ENCODE measurements at regions not wholly inside any gene's neighbourhood (a gene's known extent, or its start where the extent isn't known, plus 50 kb on each side); places are given as distances from the start of the nearest gene placed in this dataset.

GRCh38 chr21:36554411-36555157 is 74.7 kb upstream of the CLDN14 start:
- DNase-seq (ENCODE audit: low read depth): no peak

- no peak for DNase-seq (ENCODE audit: low read depth)
Observed at GRCh38 chr21:36555199-36555800, 75.4 kb upstream of the CLDN14 start.

- no peak for DNase-seq (ENCODE audit: low read depth)
Observed at GRCh38 chr21:36557316-36557715, 77.4 kb upstream of the CLDN14 start.

- no peak for DNase-seq (ENCODE audit: low read depth)
Observed at GRCh38 chr21:36560933-36561575, 81.1 kb upstream of the CLDN14 start.

- no peak for DNase-seq (ENCODE audit: low read depth)
Observed at GRCh38 chr21:36563341-36563926, 83.5 kb upstream of the CLDN14 start.

- DNase-seq (ENCODE audit: low read depth): no peak
Observed at GRCh38 chr21:36564647-36565046, 84.7 kb upstream of the CLDN14 start.

GRCh38 chr21:36565540-36565939 is 85.6 kb upstream of the CLDN14 start:
- no peak for DNase-seq (ENCODE audit: low read depth)

- DNase-seq (ENCODE audit: low read depth): no peak
Observed at GRCh38 chr21:36566644-36567043, 86.7 kb upstream of the CLDN14 start.

- no peak for DNase-seq (ENCODE audit: low read depth)
Observed at GRCh38 chr21:36567216-36567885, 87.4 kb upstream of the CLDN14 start.

- DNase-seq (ENCODE audit: low read depth): no peak
Observed at GRCh38 chr21:36569511-36569910, 89.6 kb upstream of the CLDN14 start.

GRCh38 chr21:36571556-36571955 is 91.6 kb upstream of the CLDN14 start:
- no peak for DNase-seq (ENCODE audit: low read depth)

GRCh38 chr21:36572039-36572438 is 92.1 kb upstream of the CLDN14 start:
- no peak for DNase-seq (ENCODE audit: low read depth)

- DNase-seq (ENCODE audit: low read depth): no peak
Observed at GRCh38 chr21:36575306-36575705, 95.4 kb upstream of the CLDN14 start.

- DNase-seq (ENCODE audit: low read depth): no peak
Observed at GRCh38 chr21:36576441-36576840, 96.5 kb upstream of the CLDN14 start.

- no peak for DNase-seq (ENCODE audit: low read depth)
Observed at GRCh38 chr21:36579898-36580297, 100.0 kb upstream of the CLDN14 start.

GRCh38 chr21:36582271-36582670 is 102.3 kb upstream of the CLDN14 start:
- no peak for DNase-seq (ENCODE audit: low read depth)

- no peak for DNase-seq (ENCODE audit: low read depth)
Observed at GRCh38 chr21:36583591-36583990, 103.7 kb upstream of the CLDN14 start.

GRCh38 chr21:36584980-36585940 is 105.3 kb upstream of the CLDN14 start:
- no peak for DNase-seq (ENCODE audit: low read depth)

GRCh38 chr21:36587388-36587787 is 107.5 kb upstream of the CLDN14 start:
- DNase-seq (ENCODE audit: low read depth): no peak

- peak; percentile 14 for DNase-seq (ENCODE audit: low read depth)
Observed at GRCh38 chr21:36589352-36589971, 109.5 kb upstream of the SIM2 start.
